ENCODE measurements at regions not wholly inside any gene's neighbourhood (a gene's known extent, or its start where the extent isn't known, plus 50 kb on each side); places are given as distances from the start of the nearest gene placed in this dataset.
"Not testable (repeated sequence)": the region's sequence is repeated elsewhere in the genome, so short reads cannot be mapped to it uniquely, and the experiment has no call there.

DNA sequence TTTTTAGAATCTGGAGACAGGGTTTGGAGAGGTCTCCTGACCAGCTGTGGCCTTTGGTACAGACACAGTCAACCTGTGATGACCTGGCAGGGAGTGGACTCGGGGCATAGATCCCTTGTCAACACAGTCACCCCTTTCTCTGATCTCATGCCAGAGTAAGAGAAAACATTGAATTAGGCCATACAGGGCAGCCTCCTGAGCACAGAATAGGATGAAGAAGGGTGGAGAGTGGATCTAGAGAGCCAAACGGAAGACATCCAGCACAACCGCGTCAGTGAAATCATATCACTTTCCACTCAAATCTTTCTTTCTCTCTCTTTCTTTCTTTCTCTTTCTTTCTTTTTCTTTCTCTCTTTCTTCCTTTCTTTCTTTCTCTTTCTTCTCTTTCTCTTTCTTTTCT is 145.9 kb upstream of the TBX3 start:
- no peak for DNase-seq (ENCODE audit: low read depth, low spot score)

DNA sequence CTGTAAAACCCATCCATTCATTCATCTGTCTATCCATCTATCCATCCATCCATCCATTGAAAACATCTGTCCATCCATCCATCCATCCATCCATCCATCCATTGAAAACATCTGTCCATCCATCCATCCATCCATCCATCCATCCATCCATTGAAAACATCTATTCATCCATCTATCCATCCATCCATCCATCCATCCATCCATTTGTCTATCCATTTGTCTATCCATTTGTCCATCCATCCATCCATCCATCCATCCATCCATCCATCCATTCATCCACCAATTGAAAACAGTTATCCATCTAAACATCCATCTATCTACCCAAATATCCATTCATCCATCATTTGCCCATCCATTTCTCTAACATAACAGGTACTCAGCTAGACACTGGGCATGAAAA is 145.3 kb upstream of the TBX3 start:
- not testable (repeated sequence) for DNase-seq (ENCODE audit: low read depth, low spot score)

GRCh38 chr12:114827461-114827860 is 143.5 kb upstream of the TBX3 start:
- no peak for DNase-seq (ENCODE audit: low read depth, low spot score)

DNA sequence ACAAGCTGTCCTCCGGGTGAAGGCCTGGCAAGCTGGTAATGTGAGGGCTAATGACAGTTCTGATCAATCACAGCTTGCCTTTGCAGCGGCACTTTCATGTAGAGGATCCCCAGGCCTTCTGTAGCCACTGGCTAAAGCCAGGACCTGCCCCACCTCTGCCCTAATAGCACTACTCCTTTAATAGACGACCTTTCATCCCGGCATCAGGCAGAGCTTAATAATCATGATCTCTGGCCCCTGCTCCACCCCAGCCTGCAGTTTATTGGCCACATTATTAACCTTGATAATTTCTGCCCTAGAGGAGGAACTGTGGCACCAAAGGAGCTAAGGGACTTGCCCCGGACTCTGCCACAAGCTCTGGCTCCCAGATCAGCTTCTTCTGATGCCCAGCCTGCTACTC is 142.3 kb upstream of the TBX3 start:
- peak; percentile 17 for DNase-seq (ENCODE audit: low read depth, low spot score)

DNA sequence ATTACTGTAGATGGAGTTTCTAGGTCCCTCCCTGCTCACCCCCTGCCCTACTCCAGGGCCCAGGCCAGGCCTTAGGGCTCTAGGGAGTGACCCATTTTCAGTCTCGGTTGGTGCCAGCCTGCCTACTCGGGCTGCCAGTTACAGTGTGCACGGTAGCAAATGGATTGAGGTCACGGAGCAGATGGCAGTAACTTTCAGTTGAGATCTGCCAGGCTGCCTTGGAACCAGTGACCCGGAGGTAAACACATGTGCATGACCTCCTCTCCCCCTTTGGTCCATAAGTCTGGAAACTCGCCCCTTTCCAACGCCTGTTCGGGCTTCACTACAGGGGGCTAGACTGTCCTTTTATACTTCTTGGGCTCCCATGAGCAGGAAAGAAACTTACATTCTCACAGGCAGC is 139.7 kb upstream of the TBX3 start:
- DNase-seq (ENCODE audit: low read depth, low spot score): no peak

GRCh38 chr12:114821570-114821969 is 137.6 kb upstream of the TBX3 start:
- no peak for DNase-seq (ENCODE audit: low read depth, low spot score)

GRCh38 chr12:114820796-114821195 is 136.8 kb upstream of the TBX3 start:
- DNase-seq (ENCODE audit: low read depth, low spot score): no peak

- DNase-seq (ENCODE audit: low read depth, low spot score): no peak
Observed at GRCh38 chr12:114817571-114818425, 133.8 kb upstream of the TBX3 start.

- no peak for DNase-seq (ENCODE audit: low read depth, low spot score)
Observed at GRCh38 chr12:114815026-114815795, 131.2 kb upstream of the TBX3 start.

- DNase-seq (ENCODE audit: low read depth, low spot score): peak; percentile 32
Observed at GRCh38 chr12:114812858-114813761, 129.1 kb upstream of the TBX3 start.

DNA sequence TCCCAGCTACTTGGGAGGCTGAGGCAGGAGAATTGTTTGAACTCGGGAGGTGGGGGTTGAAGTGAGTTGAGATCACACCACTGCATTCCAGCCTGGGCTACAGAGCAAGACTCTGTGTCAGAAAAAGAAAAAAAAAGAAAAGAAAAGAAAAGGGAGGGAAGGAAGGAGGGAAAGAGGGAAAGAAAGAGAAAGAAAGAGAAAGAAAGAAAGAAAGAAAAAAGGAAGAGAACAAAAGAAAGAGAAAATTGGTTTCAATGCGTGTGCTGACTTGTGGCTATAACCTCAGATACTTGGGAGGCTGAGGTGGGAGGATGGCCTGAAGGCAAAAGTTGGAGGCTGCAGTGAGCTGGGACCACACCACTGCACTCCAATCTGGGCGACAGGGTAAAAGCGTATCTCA is 128.4 kb upstream of the TBX3 start:
- no peak for DNase-seq (ENCODE audit: low read depth, low spot score)

DNA sequence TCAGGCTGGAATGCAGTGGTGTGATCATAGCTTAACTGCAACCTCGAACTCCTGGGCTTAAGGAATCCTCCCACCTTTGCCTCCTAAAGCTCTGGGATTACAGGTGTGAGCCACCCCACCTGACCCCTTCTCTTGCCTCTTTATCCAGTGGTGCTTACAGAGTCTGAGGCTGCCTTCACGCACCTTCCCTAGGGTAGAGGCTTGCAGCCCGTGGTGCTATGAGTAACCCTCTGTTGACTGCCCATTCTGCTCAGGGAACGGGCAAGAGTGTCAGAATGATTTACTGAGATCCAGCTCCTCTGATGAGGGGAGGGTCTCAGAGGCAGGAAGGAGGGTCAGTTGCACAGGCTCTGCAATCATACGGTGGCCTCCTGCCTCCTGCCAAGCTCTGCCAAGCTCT is 125.1 kb upstream of the TBX3 start:
- DNase-seq (ENCODE audit: low read depth, low spot score): no peak

DNA sequence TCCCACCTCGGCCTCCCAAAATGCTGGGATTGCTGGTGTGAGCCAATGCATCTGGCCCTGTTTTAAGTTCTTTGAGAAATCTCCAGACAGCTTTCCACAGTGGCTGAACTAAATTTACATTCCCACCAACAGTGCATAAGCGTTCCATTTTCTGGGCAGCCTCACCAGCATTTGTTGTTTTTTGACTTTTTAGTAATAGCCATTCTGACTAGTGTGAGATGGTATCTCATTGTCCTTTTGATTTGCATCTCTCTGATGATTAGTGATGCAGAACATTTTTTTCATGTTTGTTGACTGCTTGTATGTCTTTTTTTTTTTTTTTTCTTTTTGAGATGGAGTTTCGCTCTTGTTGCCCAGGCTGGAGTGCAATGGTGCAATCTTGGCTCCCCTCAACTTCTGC is 117.4 kb upstream of the TBX3 start:
- DNase-seq (ENCODE audit: low read depth, low spot score): not testable (repeated sequence)

DNA sequence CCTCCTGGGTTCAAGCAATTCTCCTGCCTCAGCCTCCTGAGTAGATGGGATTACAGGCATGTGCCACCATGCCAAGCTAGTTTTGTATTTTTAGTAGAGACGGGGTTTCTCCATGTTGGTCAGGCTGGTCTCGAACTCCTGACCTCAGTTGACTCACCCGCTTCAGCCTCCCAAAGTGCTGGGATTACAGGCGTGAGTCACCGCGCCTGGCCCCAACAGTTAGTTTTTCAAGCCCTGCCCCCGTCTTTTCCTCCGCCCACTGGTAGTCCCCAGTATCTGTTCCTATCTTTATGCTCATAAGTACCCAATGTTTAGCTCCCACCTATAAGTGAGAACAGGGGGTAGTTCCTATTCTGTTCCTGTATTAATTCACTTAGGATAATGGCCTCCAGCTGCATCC is 116.6 kb upstream of the TBX3 start:
- DNase-seq (ENCODE audit: low read depth, low spot score): not testable (repeated sequence)

DNA sequence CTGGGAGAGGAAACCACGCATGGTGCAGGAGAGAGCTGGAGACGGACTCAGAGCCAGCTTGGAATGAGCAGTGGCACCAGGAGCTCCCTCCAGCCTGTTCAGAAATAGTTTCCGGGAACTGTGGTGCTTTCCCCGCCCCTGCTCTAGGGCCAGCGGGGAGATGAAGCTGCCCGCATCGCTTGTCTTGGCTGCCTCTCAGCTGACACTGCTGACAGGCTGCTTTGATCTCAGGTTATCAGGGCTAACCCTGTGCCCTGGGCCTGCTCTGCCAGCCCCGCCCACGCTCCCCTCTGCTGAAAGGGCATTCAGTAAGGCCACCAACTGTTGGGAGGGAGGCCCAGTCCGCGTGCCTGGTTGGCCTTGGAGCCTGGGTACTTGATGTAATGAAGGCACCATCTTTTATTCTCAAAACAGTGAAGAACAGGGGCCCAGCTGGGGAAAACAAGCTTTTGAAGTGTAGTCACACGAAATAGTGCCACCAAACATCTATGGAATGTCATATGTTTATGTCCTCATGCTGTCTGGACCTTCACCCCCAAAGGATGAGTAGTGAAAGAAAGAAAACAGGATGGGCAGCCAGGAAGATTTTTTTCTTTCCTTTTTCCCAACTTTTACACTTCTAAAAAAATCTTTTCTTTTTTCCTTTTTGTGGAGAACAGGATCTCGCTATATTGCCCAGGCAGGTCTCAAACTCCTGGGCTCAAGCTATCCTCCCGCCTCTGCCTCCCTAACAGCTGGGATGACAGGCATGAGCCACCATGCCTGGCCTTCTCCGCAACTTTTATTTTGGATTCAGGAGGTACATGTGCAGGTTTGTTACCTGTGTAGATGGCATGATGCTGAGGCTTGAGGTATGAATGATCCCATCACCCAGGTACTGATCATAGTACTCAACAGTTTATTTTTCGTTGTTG is 115.9 kb upstream of the TBX3 start:
- peak; percentile 89 for DNase-seq (ENCODE audit: low read depth, low spot score)

DNA sequence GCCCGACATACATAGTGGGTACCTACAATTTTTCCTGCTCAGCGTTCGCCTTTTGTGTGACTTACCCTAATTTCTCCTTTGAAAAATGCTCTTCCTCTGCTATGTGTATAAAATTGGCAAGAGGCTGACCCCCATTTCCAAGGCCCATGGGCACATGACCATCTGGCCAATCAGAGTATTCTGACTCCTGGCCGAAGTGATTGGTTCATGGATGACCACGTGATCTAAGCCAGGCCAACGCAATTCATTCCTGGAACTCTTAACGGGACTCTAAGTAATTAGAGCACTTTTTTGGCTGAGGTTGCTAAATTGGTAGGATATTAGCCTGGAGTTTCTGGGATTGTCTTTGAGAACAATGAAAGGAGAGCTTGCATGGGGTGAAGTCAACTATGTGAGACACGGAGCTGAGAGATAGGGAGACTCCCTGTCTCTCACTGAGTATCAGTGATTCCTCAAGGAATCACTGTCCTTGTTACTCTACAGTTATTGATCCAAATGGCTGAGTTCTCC is 110.1 kb upstream of the TBX3 start:
- no peak for DNase-seq (ENCODE audit: low read depth, low spot score)

GRCh38 chr12:114790276-114790675 is 106.3 kb upstream of the TBX3 start:
- no peak for DNase-seq (ENCODE audit: low read depth, low spot score)

DNA sequence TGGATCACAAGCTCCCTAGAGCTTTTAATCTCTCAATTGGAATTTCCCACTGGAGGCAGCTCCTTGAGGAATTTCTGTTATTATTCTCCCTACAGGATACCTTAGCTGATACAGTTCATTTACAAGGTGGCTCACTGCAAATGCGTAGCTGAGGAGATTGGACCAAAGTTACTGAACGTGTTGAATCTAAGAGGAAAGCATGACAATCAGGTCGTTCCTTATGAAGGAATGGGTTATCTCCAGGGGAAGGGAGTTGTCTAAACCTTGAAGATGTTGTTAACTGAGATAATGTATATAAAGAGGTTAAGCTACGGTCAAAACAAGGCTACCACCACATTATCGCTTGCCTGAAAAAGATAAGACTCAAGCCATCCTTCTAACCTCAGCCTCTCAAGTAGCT is 105.8 kb upstream of the TBX3 start:
- DNase-seq (ENCODE audit: low read depth, low spot score): no peak

DNA sequence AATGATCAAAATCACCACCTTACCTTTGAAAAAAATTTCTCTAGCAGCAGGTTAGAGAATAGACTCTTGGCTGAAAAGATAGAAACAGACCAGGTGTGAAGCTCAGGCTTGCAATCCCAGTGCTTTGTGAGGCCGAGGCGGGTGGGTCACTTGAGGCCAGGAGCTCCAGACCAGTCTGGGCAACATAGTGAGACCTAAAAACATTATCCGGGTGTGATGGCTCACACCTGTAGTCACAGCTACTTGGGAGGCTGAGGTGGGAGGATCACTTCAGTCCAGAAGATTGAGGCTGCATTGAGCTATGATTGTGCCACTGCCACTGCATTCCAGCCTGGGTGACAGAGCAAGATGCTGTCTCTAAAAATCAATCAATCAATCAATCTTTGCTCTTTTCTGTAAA is 105.3 kb upstream of the TBX3 start:
- no peak for DNase-seq (ENCODE audit: low read depth, low spot score)

GRCh38 chr12:114784526-114784925 is 100.6 kb upstream of the TBX3 start:
- DNase-seq (ENCODE audit: low read depth, low spot score): no peak
